ENCODE measurements at regions not wholly inside any gene's neighbourhood (a gene's known extent, or its start where the extent isn't known, plus 50 kb on each side); places are given as distances from the start of the nearest gene placed in this dataset.
"Not testable (repeated sequence)": the region's sequence is repeated elsewhere in the genome, so short reads cannot be mapped to it uniquely, and the experiment has no call there.

DNA sequence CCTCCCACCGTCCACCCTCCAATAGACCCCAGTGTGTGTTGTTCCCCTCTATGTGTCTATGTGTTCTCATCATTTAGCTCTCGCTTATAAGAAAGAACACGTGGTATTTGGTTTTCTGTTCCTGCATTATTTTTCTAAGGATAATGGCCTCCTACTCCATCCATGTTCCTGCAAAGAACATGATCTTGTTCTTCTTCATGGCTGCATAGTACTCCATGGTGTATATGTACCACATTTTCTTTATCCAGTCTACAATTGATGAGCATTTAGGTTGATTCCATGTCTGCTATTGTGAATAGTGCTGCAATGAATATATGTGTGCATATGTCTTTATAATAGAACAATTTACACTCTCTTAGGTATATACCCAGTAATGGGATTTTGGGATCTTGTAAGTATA, 219.3 kb downstream of the FAM43A start:
- TF ChIP-seq, protein P1, sequence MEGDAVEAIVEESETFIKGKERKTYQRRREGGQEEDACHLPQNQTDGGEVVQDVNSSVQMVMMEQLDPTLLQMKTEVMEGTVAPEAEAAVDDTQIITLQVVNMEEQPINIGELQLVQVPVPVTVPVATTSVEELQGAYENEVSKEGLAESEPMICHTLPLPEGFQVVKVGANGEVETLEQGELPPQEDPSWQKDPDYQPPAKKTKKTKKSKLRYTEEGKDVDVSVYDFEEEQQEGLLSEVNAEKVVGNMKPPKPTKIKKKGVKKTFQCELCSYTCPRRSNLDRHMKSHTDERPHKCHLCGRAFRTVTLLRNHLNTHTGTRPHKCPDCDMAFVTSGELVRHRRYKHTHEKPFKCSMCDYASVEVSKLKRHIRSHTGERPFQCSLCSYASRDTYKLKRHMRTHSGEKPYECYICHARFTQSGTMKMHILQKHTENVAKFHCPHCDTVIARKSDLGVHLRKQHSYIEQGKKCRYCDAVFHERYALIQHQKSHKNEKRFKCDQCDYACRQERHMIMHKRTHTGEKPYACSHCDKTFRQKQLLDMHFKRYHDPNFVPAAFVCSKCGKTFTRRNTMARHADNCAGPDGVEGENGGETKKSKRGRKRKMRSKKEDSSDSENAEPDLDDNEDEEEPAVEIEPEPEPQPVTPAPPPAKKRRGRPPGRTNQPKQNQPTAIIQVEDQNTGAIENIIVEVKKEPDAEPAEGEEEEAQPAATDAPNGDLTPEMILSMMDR (IDR thresholded peaks at IDR 0.05), result not testable (repeated sequence)
- TF ChIP-seq POLR2A, POLR2AphosphoS5 (IDR thresholded peaks at IDR 0.05): not testable (repeated sequence)

All from transverse colon (tissue), 4 donors.